Lower lobe of right lung (tissue), 2 donors: ENCODE measurements at regions not wholly inside any gene's neighbourhood (a gene's known extent, or its start where the extent isn't known, plus 50 kb on each side); places are given as distances from the start of the nearest gene placed in this dataset.

Experiments
- ATAC-seq, 2 donors: fragments of 200-7000 bp; cut with Tn5 transposase; one replicate each; pipeline ENCODE4 v1.9.1; 2020 to 2022; ENCODE audit warnings: mild to moderate bottlenecking in 2 of 2, moderate library complexity in 2 of 2
- DNase-seq: peaks from one replicate; pipeline ENCODE4 v3.0.0-alpha.2; 2020
- H3K27ac ChIP-seq: fragments of 200-600 bp; one replicate; pipeline ENCODE4 v1.8.0; 2022
- H3K27me3 ChIP-seq: fragments of 200-600 bp; one replicate; pipeline ENCODE4 v1.8.0; 2022; ENCODE audit warnings: low read depth
- H3K36me3 ChIP-seq: fragments of 200-600 bp; one replicate; pipeline ENCODE4 v1.8.0; 2022; ENCODE audit warnings: mild to moderate bottlenecking
- H3K4me1 ChIP-seq: fragments of 200-600 bp; one replicate; pipeline ENCODE4 v1.8.0; 2022
- H3K4me3 ChIP-seq: fragments of 200-600 bp; one replicate; pipeline ENCODE4 v1.8.0; 2022; ENCODE audit warnings: mild to moderate bottlenecking
- H3K9me3 ChIP-seq: fragments of 200-600 bp; one replicate; pipeline ENCODE4 v1.8.0; 2022
- intact Hi-C: fragments of 100-400 bp; cut with DNase I; formaldehyde crosslinking; loops from one replicate; pipeline ENCODE4 v1.11.0; 2022
- TF ChIP-seq, protein P1 (sequence below): fragments of 200-600 bp; IDR thresholded peaks from one replicate; pipeline ENCODE4 v1.8.0; 2022; ENCODE audit warnings: antibody characterized with exemption, mild to moderate bottlenecking
- donor health status: DM: no; HTN: yes; CAD: no; lungs with severe emphysema.

DNA sequence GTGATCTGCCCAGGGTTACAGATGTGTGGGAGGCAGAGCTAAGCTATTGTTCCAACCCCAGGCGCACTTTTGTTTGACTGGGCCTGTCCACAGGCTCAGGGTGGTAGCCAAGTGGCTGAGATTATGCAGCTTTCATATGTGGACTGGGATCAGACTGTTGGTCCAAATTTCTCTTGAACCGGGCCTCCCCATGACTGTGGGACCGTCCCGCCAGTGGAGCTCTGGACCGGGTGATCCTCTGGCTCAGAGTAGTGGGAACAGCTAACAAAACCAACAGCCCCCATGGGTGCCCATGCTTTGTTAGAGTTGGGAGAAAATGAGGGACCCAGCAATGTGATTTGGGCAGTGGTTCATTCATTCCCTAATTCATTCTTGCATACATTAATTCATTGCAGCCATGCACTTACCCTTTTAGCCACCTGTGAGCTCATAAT, 86.8 kb upstream of the HS6ST1 start:
- Histone ChIP-seq H3K4me3 (no peak overlapping the region), H3K9me3 (no peaks in the 10 kb centered on the region), H3K36me3 (no peaks in the 10 kb centered on the region), H3K4me1 (no peaks in the 10 kb centered on the region), H3K27ac (no peak overlapping the region), H3K27me3 (no peaks in the 10 kb centered on the region)
- TF ChIP-seq, protein P1, sequence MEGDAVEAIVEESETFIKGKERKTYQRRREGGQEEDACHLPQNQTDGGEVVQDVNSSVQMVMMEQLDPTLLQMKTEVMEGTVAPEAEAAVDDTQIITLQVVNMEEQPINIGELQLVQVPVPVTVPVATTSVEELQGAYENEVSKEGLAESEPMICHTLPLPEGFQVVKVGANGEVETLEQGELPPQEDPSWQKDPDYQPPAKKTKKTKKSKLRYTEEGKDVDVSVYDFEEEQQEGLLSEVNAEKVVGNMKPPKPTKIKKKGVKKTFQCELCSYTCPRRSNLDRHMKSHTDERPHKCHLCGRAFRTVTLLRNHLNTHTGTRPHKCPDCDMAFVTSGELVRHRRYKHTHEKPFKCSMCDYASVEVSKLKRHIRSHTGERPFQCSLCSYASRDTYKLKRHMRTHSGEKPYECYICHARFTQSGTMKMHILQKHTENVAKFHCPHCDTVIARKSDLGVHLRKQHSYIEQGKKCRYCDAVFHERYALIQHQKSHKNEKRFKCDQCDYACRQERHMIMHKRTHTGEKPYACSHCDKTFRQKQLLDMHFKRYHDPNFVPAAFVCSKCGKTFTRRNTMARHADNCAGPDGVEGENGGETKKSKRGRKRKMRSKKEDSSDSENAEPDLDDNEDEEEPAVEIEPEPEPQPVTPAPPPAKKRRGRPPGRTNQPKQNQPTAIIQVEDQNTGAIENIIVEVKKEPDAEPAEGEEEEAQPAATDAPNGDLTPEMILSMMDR = no peak
- intact Hi-C loops = no loop called here
- DNase-seq (no peak), ATAC-seq (no peak)

DNA sequence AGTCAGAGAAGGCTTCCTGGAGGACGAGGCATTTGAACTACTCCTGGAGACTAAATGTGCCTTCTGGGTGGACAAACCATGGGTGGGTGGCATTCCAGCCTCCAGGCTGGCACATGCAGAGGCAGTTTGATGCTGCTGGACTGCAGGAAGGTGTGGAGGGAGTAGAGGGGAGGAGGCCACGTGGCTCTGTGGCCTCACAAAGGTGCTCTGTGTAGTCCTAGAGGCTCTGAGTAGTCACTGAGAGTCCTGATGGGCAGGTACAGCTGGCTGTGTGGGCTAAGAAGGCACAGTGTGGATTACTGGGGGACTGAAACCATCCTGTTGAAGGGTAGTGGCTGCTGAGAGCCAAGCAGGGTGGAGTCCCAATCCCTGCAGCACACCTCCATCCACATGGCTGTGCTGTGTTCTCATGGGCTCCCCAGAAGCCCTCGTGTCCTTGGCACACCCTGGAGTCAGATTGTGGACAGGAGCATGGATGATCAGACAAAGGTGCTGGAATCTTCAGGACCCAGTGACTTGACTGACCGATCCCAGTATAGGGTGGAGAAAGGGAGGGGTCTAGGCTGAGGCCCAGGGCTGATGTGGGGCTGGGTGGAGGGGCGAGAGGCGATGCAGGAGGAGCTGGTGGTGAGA, 87.4 kb upstream of the HS6ST1 start:
- no peaks in the 10 kb centered on the region for H3K9me3 ChIP-seq
- no peaks in the 10 kb centered on the region for H3K27me3 ChIP-seq
- H3K36me3 ChIP-seq = no peaks in the 10 kb centered on the region
- TF ChIP-seq, protein P1 = no peak
- no peak for DNase-seq
- no peaks in the 10 kb centered on the region for H3K4me1 ChIP-seq
- no peak overlapping the region for H3K4me3 ChIP-seq
- intact Hi-C loops = no loop called here
- H3K27ac ChIP-seq = no peak overlapping the region
- no peak for ATAC-seq

GRCh38 chr2:128406736-128407554, 88.3 kb upstream of the HS6ST1 start:
- Histone ChIP-seq H3K27me3 (no peaks in the 10 kb centered on the region), H3K4me1 (no peaks in the 10 kb centered on the region), H3K4me3 (no peak overlapping the region), H3K27ac (no peak overlapping the region), H3K36me3 (no peaks in the 10 kb centered on the region), H3K9me3 (no peaks in the 10 kb centered on the region)
- DNase-seq = no peak
- intact Hi-C loops = no loop called here
- ATAC-seq = no peak
- TF ChIP-seq, protein P1 = no peak

- ATAC-seq = no peak
Observed at GRCh38 chr2:128408349-128409305, 90.0 kb upstream of the HS6ST1 start.

More at GRCh38 chr2:128408349-128409305, 90.0 kb upstream of the HS6ST1 start:
- no peak for DNase-seq
- H3K36me3 ChIP-seq = no peaks in the 10 kb centered on the region
- TF ChIP-seq, protein P1 = no peak
- H3K27me3 ChIP-seq = no peaks in the 10 kb centered on the region
- no peak overlapping the region for H3K4me3 ChIP-seq
- H3K4me1 ChIP-seq = no peaks in the 10 kb centered on the region
- H3K9me3 ChIP-seq = no peaks in the 10 kb centered on the region
- no peak overlapping the region for H3K27ac ChIP-seq
- intact Hi-C loops = no loop called here
